ENCODE measurements at regions not wholly inside any gene's neighbourhood (a gene's known extent, or its start where the extent isn't known, plus 50 kb on each side); places are given as distances from the start of the nearest gene placed in this dataset.

DNA sequence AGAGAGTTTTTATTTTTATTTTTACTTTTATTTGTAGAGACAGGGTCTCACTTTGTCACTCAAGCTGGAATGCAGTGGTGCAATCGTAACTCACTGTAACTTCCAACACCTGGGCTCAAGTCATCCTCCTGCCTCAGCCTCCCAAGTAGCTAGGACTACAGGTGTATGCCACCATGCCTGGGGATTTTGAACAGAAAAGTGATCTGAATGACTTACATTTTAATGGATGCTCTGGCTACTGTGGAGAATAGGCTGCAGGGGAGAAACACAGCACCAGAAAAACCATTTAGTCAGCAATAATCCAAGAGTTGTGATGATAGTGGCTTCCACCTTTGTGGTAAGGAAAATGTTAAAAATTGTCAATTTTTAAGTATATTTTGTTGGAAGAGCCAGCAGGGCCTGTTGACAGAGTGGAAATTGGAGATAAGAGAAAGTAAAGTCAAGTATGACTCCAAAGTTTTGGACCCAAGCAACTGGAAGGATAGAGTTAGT is 106.0 kb upstream of the LOC128125822 start:
- TF ChIP-seq, protein P1, sequence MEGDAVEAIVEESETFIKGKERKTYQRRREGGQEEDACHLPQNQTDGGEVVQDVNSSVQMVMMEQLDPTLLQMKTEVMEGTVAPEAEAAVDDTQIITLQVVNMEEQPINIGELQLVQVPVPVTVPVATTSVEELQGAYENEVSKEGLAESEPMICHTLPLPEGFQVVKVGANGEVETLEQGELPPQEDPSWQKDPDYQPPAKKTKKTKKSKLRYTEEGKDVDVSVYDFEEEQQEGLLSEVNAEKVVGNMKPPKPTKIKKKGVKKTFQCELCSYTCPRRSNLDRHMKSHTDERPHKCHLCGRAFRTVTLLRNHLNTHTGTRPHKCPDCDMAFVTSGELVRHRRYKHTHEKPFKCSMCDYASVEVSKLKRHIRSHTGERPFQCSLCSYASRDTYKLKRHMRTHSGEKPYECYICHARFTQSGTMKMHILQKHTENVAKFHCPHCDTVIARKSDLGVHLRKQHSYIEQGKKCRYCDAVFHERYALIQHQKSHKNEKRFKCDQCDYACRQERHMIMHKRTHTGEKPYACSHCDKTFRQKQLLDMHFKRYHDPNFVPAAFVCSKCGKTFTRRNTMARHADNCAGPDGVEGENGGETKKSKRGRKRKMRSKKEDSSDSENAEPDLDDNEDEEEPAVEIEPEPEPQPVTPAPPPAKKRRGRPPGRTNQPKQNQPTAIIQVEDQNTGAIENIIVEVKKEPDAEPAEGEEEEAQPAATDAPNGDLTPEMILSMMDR (conservative IDR thresholded peaks at IDR 0.05 in 1 of 2, IDR thresholded peaks at IDR 0.05 in 1 of 2; ENCODE audit: low read depth in 1 of 2, low read length in 2 of 2): no peak
- TF ChIP-seq EZH2 (IDR thresholded peaks at IDR 0.05; ENCODE audit: low read length, missing control alignments): no peak
